ENCODE measurements at regions not wholly inside any gene's neighbourhood (a gene's known extent, or its start where the extent isn't known, plus 50 kb on each side); places are given as distances from the start of the nearest gene placed in this dataset.

- TF ChIP-seq, protein P1, sequence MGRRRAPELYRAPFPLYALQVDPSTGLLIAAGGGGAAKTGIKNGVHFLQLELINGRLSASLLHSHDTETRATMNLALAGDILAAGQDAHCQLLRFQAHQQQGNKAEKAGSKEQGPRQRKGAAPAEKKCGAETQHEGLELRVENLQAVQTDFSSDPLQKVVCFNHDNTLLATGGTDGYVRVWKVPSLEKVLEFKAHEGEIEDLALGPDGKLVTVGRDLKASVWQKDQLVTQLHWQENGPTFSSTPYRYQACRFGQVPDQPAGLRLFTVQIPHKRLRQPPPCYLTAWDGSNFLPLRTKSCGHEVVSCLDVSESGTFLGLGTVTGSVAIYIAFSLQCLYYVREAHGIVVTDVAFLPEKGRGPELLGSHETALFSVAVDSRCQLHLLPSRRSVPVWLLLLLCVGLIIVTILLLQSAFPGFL (CRISPR knock-in tag; IDR thresholded peaks at IDR 0.05; ENCODE audit: borderline replicate concordance), result no peak
- TF ChIP-seq, protein P2, sequence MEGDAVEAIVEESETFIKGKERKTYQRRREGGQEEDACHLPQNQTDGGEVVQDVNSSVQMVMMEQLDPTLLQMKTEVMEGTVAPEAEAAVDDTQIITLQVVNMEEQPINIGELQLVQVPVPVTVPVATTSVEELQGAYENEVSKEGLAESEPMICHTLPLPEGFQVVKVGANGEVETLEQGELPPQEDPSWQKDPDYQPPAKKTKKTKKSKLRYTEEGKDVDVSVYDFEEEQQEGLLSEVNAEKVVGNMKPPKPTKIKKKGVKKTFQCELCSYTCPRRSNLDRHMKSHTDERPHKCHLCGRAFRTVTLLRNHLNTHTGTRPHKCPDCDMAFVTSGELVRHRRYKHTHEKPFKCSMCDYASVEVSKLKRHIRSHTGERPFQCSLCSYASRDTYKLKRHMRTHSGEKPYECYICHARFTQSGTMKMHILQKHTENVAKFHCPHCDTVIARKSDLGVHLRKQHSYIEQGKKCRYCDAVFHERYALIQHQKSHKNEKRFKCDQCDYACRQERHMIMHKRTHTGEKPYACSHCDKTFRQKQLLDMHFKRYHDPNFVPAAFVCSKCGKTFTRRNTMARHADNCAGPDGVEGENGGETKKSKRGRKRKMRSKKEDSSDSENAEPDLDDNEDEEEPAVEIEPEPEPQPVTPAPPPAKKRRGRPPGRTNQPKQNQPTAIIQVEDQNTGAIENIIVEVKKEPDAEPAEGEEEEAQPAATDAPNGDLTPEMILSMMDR (IDR thresholded peaks at IDR 0.05), result no peak
- TF ChIP-seq SP1 (CRISPR knock-in tag; conservative IDR thresholded peaks at IDR 0.05), result no peak
- TF ChIP-seq CDX4 (CRISPR knock-in tag; IDR thresholded peaks at IDR 0.05; ENCODE audit: borderline replicate concordance), result no peak
- no peak for TF ChIP-seq AFF4 (CRISPR knock-in tag; IDR thresholded peaks at IDR 0.05; ENCODE audit: borderline replicate concordance)
- TF ChIP-seq ZBTB21 (CRISPR knock-in tag; IDR thresholded peaks at IDR 0.05; ENCODE audit: borderline replicate concordance), result no peak
Observed at GRCh38 chr22:46050916-46051614, 74.1 kb upstream of the WNT7B start.
